Naive thymus-derived CD8-positive, alpha-beta T cell (primary cell): ENCODE measurements at regions not wholly inside any gene's neighbourhood (a gene's known extent, or its start where the extent isn't known, plus 50 kb on each side); places are given as distances from the start of the nearest gene placed in this dataset.

Experiments
- ATAC-seq, 2 donors: fragments of 150-1000 bp; cut with Tn5 transposase in 1 of 2; sonication (Bioruptor Pico), chemical (Tn5 transposase) in 1 of 2; 1 replicate in 1 of 2; 2 replicates in 1 of 2; pipeline ENCODE4 v1.10.0; 2021; ENCODE audit warnings: mild to moderate bottlenecking in 2 of 2, moderate library complexity in 2 of 2
- POLR2A ChIA-PET: fragments of 350-600 bp; sonication (Branson Sonifier 250); formaldehyde crosslinking; loops from one replicate; lab custom pipeline; 2021; ENCODE audit warnings: antibody characterized with exemption; lab: Charles Lee
- DNase-seq, 10 donors: peaks; one replicate each; pipeline versions ENCODE4 v3.0.0 to v3.0.0-alpha.2; 2020 to 2022
- H3K27ac Mint-ChIP-seq, 10 donors: one replicate each; pipeline ENCODE4 v1.8.0; 2020 to 2022; ENCODE audit warnings: mild to moderate bottlenecking in 10 of 10, mixed read lengths in 10 of 10, moderate library complexity in 4 of 10, inconsistent platforms in 1 of 10
- H3K27me3 Mint-ChIP-seq, 5 donors: one replicate each; pipeline ENCODE4 v1.8.0; 2021 to 2022; ENCODE audit warnings: mixed read lengths in 5 of 5
- H3K36me3 Mint-ChIP-seq, 3 donors: one replicate each; pipeline ENCODE4 v1.8.0; 2020 to 2022; ENCODE audit warnings: mixed read lengths in 3 of 3, mild to moderate bottlenecking in 2 of 3, inconsistent platforms in 1 of 3
- H3K4me1 Mint-ChIP-seq, 4 donors: one replicate each; pipeline ENCODE4 v1.8.0; 2021 to 2022; ENCODE audit warnings: mixed read lengths in 4 of 4
- H3K4me3 Mint-ChIP-seq, 10 donors: one replicate each; pipeline ENCODE4 v1.8.0; 2020 to 2022; ENCODE audit warnings: mild to moderate bottlenecking in 10 of 10, mixed read lengths in 10 of 10, moderate library complexity in 6 of 10, inconsistent platforms in 1 of 10
- H3K9me3 Mint-ChIP-seq, 9 donors: one replicate each; pipeline ENCODE4 v1.8.0; 2020 to 2022; ENCODE audit warnings: mixed read lengths in 9 of 9, mild to moderate bottlenecking in 3 of 9, inconsistent platforms in 1 of 9, moderate library complexity in 1 of 9

DNA sequence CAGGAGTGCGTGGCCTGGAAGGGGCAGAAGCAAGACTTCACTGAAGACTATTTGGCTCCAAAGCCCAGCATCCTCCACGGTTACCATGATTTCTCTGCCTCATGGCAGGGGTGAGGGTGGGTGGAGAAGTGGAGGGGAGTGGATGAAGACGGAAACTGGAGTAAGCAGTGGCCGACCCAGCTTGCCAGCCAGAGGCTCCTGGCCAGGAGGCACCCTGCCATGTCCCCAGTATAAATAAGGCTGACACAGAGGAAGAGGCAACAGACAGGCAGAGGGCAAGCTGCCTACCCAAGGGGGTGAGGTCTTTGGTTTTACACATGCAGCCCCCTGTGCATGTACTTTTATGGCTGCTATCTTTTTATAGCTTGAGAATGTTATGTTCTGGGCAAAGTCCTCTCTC lies 102.6 kb upstream of the TBX20 start:
- DNase-seq, result no peak
- POLR2A ChIA-PET, result no interaction called here
- Mint-ChIP-seq H3K27me3 (peaks cover 8 to 47% (median 13%) of the 10 kb centered on the region in 5 donors), H3K4me3 (no peak overlapping the region), H3K4me1 (no peaks in the 10 kb centered on the region), H3K36me3 (no peaks in the 10 kb centered on the region), H3K27ac (no peak overlapping the region), H3K9me3 (no peaks in the 10 kb centered on the region)
- no peak for ATAC-seq

DNA sequence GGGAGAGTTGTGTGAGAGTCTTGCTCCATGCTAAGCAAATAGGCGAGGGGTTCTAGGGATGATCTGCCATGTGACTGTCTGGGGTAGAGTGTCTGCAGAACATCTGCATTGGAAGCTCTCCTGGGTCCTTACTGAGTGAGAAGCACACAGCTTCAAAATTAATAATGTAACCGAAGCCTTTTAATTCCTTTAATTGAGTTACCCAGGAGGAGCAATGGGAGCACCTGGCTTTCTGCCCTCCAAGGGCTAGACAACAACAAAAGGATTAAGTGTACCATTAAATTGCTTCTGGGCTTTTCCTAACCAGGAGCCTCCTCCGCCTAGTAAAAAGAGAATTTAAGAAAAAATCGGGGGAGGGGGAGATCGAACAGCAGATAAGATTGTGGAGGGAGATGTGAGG lies 102.0 kb upstream of the TBX20 start:
- no peak for ATAC-seq
- no peak overlapping the region for H3K27ac Mint-ChIP-seq
- H3K36me3 Mint-ChIP-seq, result no peaks in the 10 kb centered on the region

DNA sequence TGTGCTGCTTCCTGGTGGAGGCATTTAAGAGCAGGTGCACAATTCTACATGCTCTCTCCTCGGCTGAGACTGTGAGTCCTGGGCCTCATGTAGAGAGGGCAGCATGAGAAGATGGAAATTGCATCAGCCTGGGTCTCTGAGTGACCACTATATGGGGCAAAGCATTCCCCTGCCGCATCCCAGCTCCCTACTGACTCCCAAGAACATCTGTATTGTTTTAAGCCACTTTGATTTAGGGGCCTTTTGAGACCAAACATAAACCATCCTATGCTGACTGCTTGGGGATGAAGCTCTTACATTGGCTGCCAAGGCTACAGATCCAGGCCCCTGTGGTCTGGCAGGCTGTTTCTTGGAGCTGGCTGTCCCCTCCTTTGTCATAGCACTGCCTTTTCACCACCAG lies 101.3 kb upstream of the TBX20 start:
- H3K27ac Mint-ChIP-seq, result peak overlapping the region in 1 of 10 donors; percentile 41
- H3K4me3 Mint-ChIP-seq, result no peak overlapping the region
- no peaks in the 10 kb centered on the region for H3K36me3 Mint-ChIP-seq
- no peaks in the 10 kb centered on the region for H3K4me1 Mint-ChIP-seq
- DNase-seq (no peak), ATAC-seq (no peak)
- POLR2A ChIA-PET, result no interaction called here
- no peaks in the 10 kb centered on the region for H3K9me3 Mint-ChIP-seq
- H3K27me3 Mint-ChIP-seq, result peaks cover 8 to 58% (median 15%) of the 10 kb centered on the region in 5 donors

More for the DNA sequence above, 102.0 kb upstream of the TBX20 start:
- Mint-ChIP-seq H3K9me3 (no peaks in the 10 kb centered on the region), H3K4me1 (no peaks in the 10 kb centered on the region), H3K4me3 (no peak overlapping the region), H3K27me3 (peaks cover 8 to 53% (median 16%) of the 10 kb centered on the region in 5 donors)
- POLR2A ChIA-PET, result no interaction called here
- no peak for DNase-seq

DNA sequence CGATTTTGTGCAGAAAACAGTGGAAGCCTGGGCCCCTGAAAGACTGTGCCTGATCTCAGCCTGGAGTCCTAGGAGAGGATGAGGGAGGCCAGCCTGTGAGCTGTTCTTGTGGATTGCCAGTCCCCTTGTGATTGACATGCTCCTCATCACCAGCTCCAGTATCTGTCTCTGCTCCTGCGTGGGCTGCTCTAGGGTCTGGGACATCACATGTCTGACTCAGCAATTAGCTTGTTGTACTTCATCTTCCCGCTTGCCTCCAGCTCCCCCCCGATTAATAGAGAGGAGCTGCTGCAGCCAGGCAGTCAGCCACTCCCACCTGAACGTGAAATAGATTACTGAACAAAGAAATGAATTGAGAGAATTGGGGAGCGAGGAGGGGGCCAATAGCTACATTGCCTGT lies 99.6 kb upstream of the TBX20 start:
- H3K4me1 Mint-ChIP-seq, result no peaks in the 10 kb centered on the region
- no peak for ATAC-seq
- H3K27me3 Mint-ChIP-seq, result peaks cover 8 to 58% (median 20%) of the 10 kb centered on the region in 5 donors
- no peak overlapping the region for H3K27ac Mint-ChIP-seq
- H3K4me3 Mint-ChIP-seq, result no peak overlapping the region
- H3K36me3 Mint-ChIP-seq, result no peaks in the 10 kb centered on the region
- POLR2A ChIA-PET, result no interaction called here
- no peak for DNase-seq
- H3K9me3 Mint-ChIP-seq, result no peaks in the 10 kb centered on the region

DNA sequence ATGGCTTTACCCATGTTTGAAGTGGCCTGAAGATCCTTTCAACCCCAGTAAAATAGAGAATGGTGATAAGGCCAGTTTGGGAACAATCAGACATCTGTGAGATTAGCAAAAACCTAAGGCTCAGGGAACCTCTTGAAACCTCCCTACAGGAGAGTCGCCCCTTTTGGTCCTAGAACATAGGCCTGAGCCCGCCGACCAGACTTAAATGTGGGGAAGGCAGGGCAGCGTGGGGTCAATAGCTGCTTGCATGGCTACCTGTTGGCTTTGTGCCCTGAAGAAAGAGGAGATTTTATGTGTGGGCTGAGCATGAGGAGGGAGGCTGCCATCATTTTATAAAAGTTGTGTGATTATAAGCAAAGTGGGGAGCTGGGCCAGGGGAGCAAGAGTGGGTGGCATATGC lies 97.6 kb upstream of the TBX20 start:
- Mint-ChIP-seq H3K27me3 (peaks cover 4 to 48% (median 15%) of the 10 kb centered on the region in 5 donors), H3K36me3 (no peaks in the 10 kb centered on the region), H3K9me3 (no peaks in the 10 kb centered on the region), H3K4me3 (no peak overlapping the region), H3K4me1 (no peaks in the 10 kb centered on the region), H3K27ac (no peak overlapping the region)
- POLR2A ChIA-PET, result no interaction called here
- ATAC-seq, result no peak
- DNase-seq, result no peak

DNA sequence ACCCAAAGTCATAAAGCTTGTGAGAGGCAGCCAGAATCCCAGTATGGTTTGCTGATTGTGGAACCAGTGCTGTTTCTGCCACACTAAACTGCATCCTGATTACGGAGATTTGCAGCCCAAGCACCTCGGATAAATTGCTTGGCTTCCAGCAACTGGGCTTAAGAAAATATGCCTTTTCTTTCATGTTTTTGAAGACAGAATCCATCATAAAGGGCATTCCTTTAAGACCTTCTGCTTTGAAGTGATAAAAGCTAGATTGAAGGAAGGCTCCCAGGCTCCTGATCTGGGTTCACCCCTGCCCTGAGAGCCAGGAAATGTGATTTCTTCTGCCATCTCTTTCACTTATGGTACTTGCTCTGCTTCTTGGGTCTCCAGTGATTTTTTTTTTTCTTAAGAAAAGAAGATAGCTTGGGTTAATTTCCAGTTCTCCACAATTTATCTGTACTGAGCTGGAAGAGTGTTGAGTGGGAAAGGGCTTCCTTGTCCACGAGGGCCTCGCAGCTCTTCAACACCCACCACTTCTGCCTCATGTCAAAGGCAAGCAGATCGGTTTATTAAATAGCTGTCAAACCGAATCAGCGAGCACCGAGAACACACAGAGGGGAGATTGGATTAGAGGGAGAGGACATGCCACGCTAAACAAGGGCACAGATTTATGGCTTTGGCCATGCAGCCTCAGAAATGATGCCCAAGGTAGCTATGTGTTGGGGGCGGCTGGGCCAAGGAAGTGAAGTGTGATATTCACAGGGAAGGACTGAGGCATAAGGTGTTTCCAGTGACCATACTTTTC lies 94.9 kb upstream of the TBX20 start:
- DNase-seq, result no peak
- ATAC-seq, result no peak
- no peaks in the 10 kb centered on the region for H3K9me3 Mint-ChIP-seq
- POLR2A ChIA-PET, result no interaction called here
- H3K36me3 Mint-ChIP-seq, result no peaks in the 10 kb centered on the region
- no peak overlapping the region for H3K4me3 Mint-ChIP-seq
- no peak overlapping the region for H3K27ac Mint-ChIP-seq
- peaks cover 1 to 33% (median 8%) of the 10 kb centered on the region in 5 donors for H3K27me3 Mint-ChIP-seq
- H3K4me1 Mint-ChIP-seq, result no peaks in the 10 kb centered on the region

DNA sequence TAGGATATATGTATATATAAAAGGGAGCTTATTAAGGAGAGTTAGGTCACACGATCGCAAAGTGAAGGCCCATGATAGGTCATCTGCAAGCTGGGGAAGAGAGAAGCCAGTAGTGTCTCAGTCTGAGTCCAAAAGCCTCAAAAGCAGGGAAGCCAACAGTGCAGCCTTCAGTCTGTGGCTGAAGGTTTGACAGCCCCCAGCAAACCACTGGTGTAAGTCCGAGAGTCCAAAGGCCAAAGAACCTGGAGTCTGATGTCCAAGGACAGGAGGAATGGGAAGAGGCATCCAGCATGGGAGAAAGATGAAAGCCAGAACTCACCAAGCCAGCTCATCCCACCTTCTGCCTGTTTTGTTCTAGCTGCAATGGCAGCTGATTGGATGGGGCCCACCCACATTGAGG lies 88.9 kb upstream of the TBX20 start:
- Mint-ChIP-seq H3K4me1 (no peaks in the 10 kb centered on the region), H3K9me3 (no peaks in the 10 kb centered on the region), H3K27me3 (peaks cover 0 to 17% (median 3%) of the 10 kb centered on the region in 5 donors), H3K4me3 (no peak overlapping the region), H3K36me3 (no peaks in the 10 kb centered on the region), H3K27ac (no peak overlapping the region)
- ATAC-seq (no peak), DNase-seq (no peak)
- POLR2A ChIA-PET, result no interaction called here

DNA sequence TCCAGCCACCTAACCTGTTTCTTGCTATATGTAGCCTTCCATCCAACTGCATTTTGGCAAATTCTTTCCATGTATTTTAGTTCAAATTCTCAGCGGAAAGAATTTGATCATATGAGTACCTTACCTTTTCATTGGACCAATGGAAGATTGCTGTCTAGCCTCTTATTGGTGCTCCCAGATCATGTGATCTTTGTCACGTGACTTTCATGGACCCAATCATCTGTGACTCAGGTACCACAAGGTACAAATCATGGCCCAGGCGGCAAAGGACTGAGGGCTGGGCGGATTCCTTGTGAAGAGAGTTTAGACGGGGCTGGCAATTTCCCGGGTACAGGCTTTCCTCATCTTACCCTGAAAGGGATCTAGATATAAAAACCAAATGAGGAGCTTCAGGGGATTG lies 85.9 kb upstream of the TBX20 start:
- no peaks in the 10 kb centered on the region for H3K9me3 Mint-ChIP-seq
- POLR2A ChIA-PET, result no interaction called here

DNA sequence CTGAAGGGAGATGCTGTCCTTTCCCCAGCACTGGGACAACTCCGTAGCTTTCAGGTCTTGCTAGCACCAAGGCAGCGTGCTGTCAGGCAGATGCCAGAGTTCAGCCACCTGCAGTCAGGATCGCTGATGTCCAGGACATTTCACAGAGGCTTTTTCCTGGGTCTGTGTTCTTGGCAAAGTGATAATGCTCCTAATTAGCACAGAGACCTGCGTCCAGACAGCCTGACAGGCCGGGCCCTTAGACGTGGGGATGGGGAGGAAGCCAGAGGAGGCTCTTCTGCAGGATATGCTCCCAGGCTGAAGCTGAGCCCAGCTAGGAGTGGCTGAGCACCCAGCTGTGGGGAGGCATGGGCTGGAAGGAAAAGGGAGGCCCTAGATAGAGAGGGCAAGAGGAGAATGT lies 82.5 kb upstream of the TBX20 start:
- H3K27me3 Mint-ChIP-seq, result peaks cover 5 to 40% (median 8%) of the 10 kb centered on the region in 5 donors
- no peak overlapping the region for H3K4me3 Mint-ChIP-seq
- no peaks in the 10 kb centered on the region for H3K4me1 Mint-ChIP-seq
- no peaks in the 10 kb centered on the region for H3K36me3 Mint-ChIP-seq
- H3K27ac Mint-ChIP-seq, result no peak overlapping the region
- DNase-seq, result no peak
- H3K9me3 Mint-ChIP-seq, result no peaks in the 10 kb centered on the region
- ATAC-seq, result no peak
- POLR2A ChIA-PET, result no interaction called here

More for the DNA sequence above, 85.9 kb upstream of the TBX20 start:
- no peak for DNase-seq
- Mint-ChIP-seq H3K27ac (no peak overlapping the region), H3K36me3 (no peaks in the 10 kb centered on the region), H3K27me3 (peaks cover 6 to 33% (median 10%) of the 10 kb centered on the region in 5 donors), H3K4me1 (no peaks in the 10 kb centered on the region), H3K4me3 (no peak overlapping the region)
- no peak for ATAC-seq

DNA sequence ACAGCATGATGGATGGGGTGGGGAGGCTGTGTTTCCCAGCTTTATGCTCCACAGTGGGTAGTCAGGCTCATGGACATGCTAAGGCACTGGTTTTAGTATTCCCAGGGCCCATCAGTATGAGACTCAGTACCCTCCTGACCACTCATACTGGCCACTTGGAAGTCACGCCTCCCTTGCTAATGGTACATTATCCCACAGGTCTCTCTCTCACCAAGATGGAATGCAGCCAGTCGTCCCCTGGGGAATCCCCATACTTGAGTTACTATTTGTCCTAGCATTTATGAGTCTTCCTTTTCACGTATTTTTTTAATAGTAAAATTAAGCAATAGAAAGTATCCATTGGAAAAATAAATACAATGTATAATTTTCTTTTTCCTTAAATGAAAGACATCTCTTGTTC lies 80.6 kb upstream of the TBX20 start:
- Mint-ChIP-seq H3K4me1 (no peaks in the 10 kb centered on the region), H3K27me3 (peaks cover 7 to 39% (median 9%) of the 10 kb centered on the region in 5 donors), H3K4me3 (no peak overlapping the region), H3K9me3 (no peaks in the 10 kb centered on the region), H3K27ac (no peak overlapping the region), H3K36me3 (no peaks in the 10 kb centered on the region)
- ATAC-seq (no peak), DNase-seq (no peak)
- POLR2A ChIA-PET, result interaction anchor here (0.6 kb wide), 1 partner anchor 407 kb away, joined by 3 read pairs; no protein-coding TSS in a partner anchor

DNA sequence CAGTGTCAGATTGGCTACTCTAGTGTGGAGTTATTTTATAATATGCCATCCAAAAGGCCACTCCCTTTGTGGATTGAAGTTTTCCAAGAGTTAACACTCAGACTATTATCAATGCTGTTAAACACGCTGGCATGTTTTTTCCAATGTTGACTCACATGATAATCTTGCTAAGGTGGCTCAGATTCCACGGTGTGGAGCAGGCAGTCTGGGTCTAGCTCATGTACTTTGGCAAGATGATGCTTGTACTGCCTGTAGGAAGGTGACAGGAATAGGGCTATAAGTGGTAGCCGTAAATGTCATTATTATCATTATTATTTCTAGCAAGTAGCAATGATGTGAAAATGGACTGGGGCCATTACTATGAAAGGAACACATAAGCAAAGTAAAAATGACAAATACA lies 79.4 kb upstream of the TBX20 start:
- DNase-seq, result no peak
- Mint-ChIP-seq H3K9me3 (no peaks in the 10 kb centered on the region), H3K36me3 (no peaks in the 10 kb centered on the region), H3K27me3 (peaks cover 7 to 35% (median 9%) of the 10 kb centered on the region in 5 donors), H3K4me3 (no peak overlapping the region), H3K4me1 (no peaks in the 10 kb centered on the region), H3K27ac (no peak overlapping the region)
- POLR2A ChIA-PET, result no interaction called here
- ATAC-seq, result no peak

DNA sequence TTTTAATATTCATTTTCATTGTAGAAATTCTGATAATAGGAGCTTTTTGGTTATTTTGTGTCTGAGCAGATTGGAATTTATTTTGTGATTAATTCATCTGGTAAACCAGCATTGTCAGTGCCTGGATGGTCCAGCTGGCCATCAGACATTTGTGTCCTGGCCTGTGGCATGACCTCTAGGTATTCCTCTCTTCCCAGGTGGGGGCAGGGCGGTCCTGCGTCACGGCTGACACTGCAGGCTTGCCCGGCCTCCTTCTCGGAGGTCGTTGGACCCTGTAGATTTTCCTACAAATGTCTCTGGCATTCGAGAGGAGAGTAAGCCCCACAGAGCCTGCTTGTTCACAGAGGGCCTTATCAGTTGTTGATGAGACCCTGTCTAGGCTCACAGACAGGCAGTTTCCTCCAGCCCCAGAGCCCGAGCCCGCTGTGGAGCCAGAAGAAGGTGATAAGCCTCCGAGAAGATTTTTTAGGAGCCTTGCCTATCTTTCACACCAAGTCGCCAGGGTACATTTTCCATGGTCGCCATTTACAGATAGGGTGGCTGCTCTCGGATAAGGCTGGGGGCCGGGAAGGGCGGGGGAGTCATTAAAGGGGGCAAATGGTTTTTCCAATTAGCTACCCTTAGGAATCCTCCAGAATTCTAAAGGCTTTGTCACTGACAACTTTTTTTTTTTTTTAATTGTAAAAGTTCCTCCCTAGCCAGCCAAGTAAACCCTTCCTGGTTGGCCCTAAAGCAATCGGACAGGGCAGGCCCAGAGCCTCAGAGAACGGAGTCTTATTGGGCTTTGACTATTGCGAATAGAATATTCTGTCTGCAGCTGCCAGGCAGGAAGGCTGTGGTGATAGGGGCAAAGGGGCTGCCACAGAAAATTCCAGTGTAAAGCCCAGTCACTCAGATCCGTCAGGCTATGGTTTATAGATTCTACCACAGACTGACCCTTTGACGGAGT lies 78.1 kb upstream of the TBX20 start:
- DNase-seq, result no peak
- H3K27ac Mint-ChIP-seq, result no peak overlapping the region
- no peak overlapping the region for H3K4me3 Mint-ChIP-seq
- POLR2A ChIA-PET, result no interaction called here
- H3K27me3 Mint-ChIP-seq, result peaks cover 4 to 37% (median 13%) of the 10 kb centered on the region in 5 donors
- H3K36me3 Mint-ChIP-seq, result no peaks in the 10 kb centered on the region
- no peaks in the 10 kb centered on the region for H3K9me3 Mint-ChIP-seq
- no peak for ATAC-seq
- H3K4me1 Mint-ChIP-seq, result no peaks in the 10 kb centered on the region

DNA sequence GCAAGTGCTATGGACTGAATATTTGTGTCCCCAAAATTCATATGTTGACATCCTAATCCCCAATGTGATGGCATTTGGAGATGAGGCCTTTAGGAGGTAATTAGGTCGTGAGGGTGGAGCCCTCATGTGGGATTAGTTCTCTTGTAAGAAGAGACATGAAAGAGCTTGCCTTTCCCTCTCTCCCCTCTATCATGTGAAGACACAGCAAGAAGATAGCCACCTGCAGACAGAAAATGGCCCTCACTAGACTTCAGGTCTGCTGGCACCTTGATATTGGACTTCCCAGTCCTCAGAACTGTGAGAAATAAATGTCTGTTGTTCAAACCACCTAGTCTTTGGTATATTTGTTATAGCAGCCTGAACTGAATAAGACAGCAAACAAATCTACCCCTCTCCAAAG lies 75.1 kb upstream of the TBX20 start:
- Mint-ChIP-seq H3K4me1 (no peaks in the 10 kb centered on the region), H3K27ac (no peak overlapping the region), H3K4me3 (no peak overlapping the region), H3K9me3 (peaks cover 0 to 18% (median 2%) of the 10 kb centered on the region in 9 donors), H3K36me3 (peaks cover 0 to 11% (median 0%) of the 10 kb centered on the region in 3 donors), H3K27me3 (peaks cover 5 to 26% (median 15%) of the 10 kb centered on the region in 5 donors)
- no peak for DNase-seq
- ATAC-seq, result no peak
- POLR2A ChIA-PET, result no interaction called here
